K562 (cell line): ENCODE measurements at regions not wholly inside any gene's neighbourhood (a gene's known extent, or its start where the extent isn't known, plus 50 kb on each side); places are given as distances from the start of the nearest gene placed in this dataset.

Source experiments
- ATAC-seq: fragments of 200-7000 bp; cut with Tn5 transposase; 3 replicates; pipeline ENCODE4 v1.9.1; 2020; ENCODE audit warnings: moderate library complexity
- BruUV-seq: library from RNA; stranded (reverse); fragments of 400-500 nt; replicated peaks from 2 replicates; lab custom pipeline; 2021; lab: Mats Ljungman, UMichigan
- CTCF ChIA-PET: fragments of 300-600 bp; formaldehyde crosslinking; extraction: SDS; loops from one replicate; lab custom pipeline; 2021; ENCODE audit warnings: low intra/inter-chr PET ratio; lab: Yijun Ruan, JAX
- POLR2A ChIA-PET: fragments of 300-600, 350-650 bp; sonication (Branson Sonifier 250); formaldehyde crosslinking; extraction: SDS; loops from one replicate; lab custom pipeline; 2021; ENCODE audit warnings: antibody characterized with exemption, inconsistent platforms; lab: Yijun Ruan, JAX
- DNase-seq, 4 experiments: peaks; one replicate each; pipeline versions ENCODE4 v3.0.0 to v3.0.0-alpha.2; 2011 to 2018; ENCODE audit warnings: low spot score in 3 of 4, mixed read lengths in 3 of 4; ENCODE audit errors: extremely low read depth in 1 of 4
- FAIRE-seq: peaks from 2 replicates; lab custom pipeline; 2011; peaks lifted over from hg19 to GRCh38; lab: Jason Lieb, UNC
- H2AFZ ChIP-seq: 2 replicates; pipeline ENCODE4 v1.6.0; 2011; ENCODE audit warnings: low read depth, low read length, control low read depth, inconsistent platforms
- H3K27ac ChIP-seq: fragments of 200-600 bp; 3 replicates; pipeline ENCODE4 v1.8.0; 2011; ENCODE audit warnings: low read depth, mild to moderate bottlenecking, control low read depth, inconsistent platforms, low read length, moderate library complexity, mixed read lengths; ENCODE audit errors: extremely low read depth
- H3K27me3 ChIP-seq, 2 experiments: fragments of 300-600 bp in 1 of 2; 2 replicates in 1 of 2; 3 replicates in 1 of 2; pipeline versions ENCODE4 v1.6.0 to v1.8.0; 2011; ENCODE audit warnings: inconsistent platforms in 2 of 2, low read length in 2 of 2, mild to moderate bottlenecking in 1 of 2, mixed read lengths in 1 of 2, moderate library complexity in 1 of 2; ENCODE audit not compliant: control insufficient read depth in 2 of 2, insufficient read depth in 2 of 2
- H3K36me3 ChIP-seq: fragments of 300-600 bp; 3 replicates; pipeline ENCODE4 v1.8.0; 2011; ENCODE audit warnings: mild to moderate bottlenecking, low read length, inconsistent platforms; ENCODE audit not compliant: control insufficient read depth, insufficient read depth
- H3K4me1 ChIP-seq, 2 experiments: fragments of 200-600 bp in 1 of 2; replicated peaks in 1 of 2; 2 replicates in 1 of 2; 3 replicates in 1 of 2; pipeline versions ENCODE4 v1.5.1 to v1.8.0; 2011; ENCODE audit warnings: inconsistent platforms in 2 of 2, low read length in 2 of 2, mild to moderate bottlenecking in 1 of 2, mixed read lengths in 1 of 2, moderate library complexity in 1 of 2; ENCODE audit not compliant: control insufficient read depth in 2 of 2, insufficient read depth in 2 of 2
- H3K4me2 ChIP-seq: 2 replicates; pipeline ENCODE4 v1.6.1; 2011; ENCODE audit warnings: low read length, control low read depth, inconsistent platforms, mixed read lengths; ENCODE audit not compliant: insufficient read depth
- H3K4me3 ChIP-seq: fragments of 200-600 bp; sonication (generic), shearing (Covaris generic); 2 replicates; pipeline ENCODE4 v1.5.1; 2016; ENCODE audit warnings: control low read depth, inconsistent platforms
- H3K79me2 ChIP-seq: fragments of 200-600 bp; 3 replicates; pipeline ENCODE4 v1.8.0; 2011; ENCODE audit warnings: low read length, inconsistent platforms; ENCODE audit not compliant: control insufficient read depth, insufficient read depth
- H3K9ac ChIP-seq, 2 experiments: 2 replicates each; pipeline versions ENCODE4 v1.6.0 to v1.6.1; 2011; ENCODE audit warnings: low read depth in 2 of 2, low read length in 2 of 2, control low read depth in 1 of 2, inconsistent platforms in 1 of 2, mild to moderate bottlenecking in 1 of 2, mixed read lengths in 1 of 2; ENCODE audit not compliant: insufficient read depth in 1 of 2
- H3K9me1 ChIP-seq: one replicate; pipeline ENCODE4 v1.6.0; 2011; ENCODE audit warnings: inconsistent platforms, mild to moderate bottlenecking, low read length, moderate library complexity; ENCODE audit not compliant: control insufficient read depth, insufficient read depth
- H3K9me3 ChIP-seq: replicated peaks from 2 replicates; pipeline ENCODE4 v1.5.1; 2011; ENCODE audit warnings: low read depth, low read length, inconsistent platforms; ENCODE audit not compliant: control insufficient read depth, insufficient read depth
- H4K20me1 ChIP-seq: replicated peaks from 2 replicates; pipeline ENCODE4 v1.6.1; 2011; ENCODE audit warnings: low read length, inconsistent platforms, mixed read lengths; ENCODE audit not compliant: control insufficient read depth, insufficient read depth
- ASH1L ChIP-seq: fragments of 450-650 bp; IDR thresholded peaks from 2 replicates; pipeline ENCODE4 v1.6.1; 2018; ENCODE audit warnings: borderline replicate concordance, mild to moderate bottlenecking, low read depth; ENCODE audit not compliant: partially characterized antibody
- BDP1 ChIP-seq: IDR thresholded peaks from 3 replicates; pipeline ENCODE4 v1.6.1; 2011; ENCODE audit not compliant: insufficient read length, insufficient read depth
- FUS ChIP-seq: fragments of 200-400 bp; formaldehyde crosslinking; optimal IDR thresholded peaks from 2 replicates; pipeline ENCODE3; 2017; ENCODE audit warnings: low read depth, low read length
- HIVEP1 ChIP-seq: fragments of 250-450 bp; sonication (Bioruptor Pico); IDR thresholded peaks from 2 replicates; pipeline ENCODE4 v1.4.0; 2020; ENCODE audit warnings: mild to moderate bottlenecking
- NEUROD1 ChIP-seq: fragments of 150-350 bp; IDR thresholded peaks from 2 replicates; pipeline ENCODE4 v1.6.1; 2014; ENCODE audit warnings: borderline replicate concordance, low read length, low read depth; ENCODE audit not compliant: partially characterized antibody
- NFRKB ChIP-seq: fragments of 450-650 bp; IDR thresholded peaks from 2 replicates; pipeline ENCODE4 v1.6.1; 2016; ENCODE audit warnings: low read depth
- POLR3A ChIP-seq: IDR thresholded peaks from 2 replicates; pipeline ENCODE4 v1.6.1; 2011; ENCODE audit warnings: borderline replicate concordance, mild to moderate bottlenecking, moderate library complexity; ENCODE audit not compliant: insufficient read length, insufficient read depth; ENCODE audit errors: extremely low read depth
- PTTG1 ChIP-seq: fragments of 450-650 bp; IDR thresholded peaks from 2 replicates; pipeline ENCODE4 v1.6.1; 2016; ENCODE audit warnings: low read depth, mild to moderate bottlenecking, missing genetic modification characterization, missing compliant biosample characterization
- ZNF134 ChIP-seq: fragments of 250-450 bp; sonication (Bioruptor Pico); conservative IDR thresholded peaks from 2 replicates; pipeline ENCODE4 v1.4.0; 2020
- ZNF253 ChIP-seq: fragments of 250-450 bp; sonication (Bioruptor Pico); conservative IDR thresholded peaks from 2 replicates; pipeline ENCODE4 v1.6.1; 2021; ENCODE audit warnings: mild to moderate bottlenecking
- WGBS: fragments of 100-300 bp; shearing (Covaris generic); methylation state at CpG from one replicate; pipeline ENCODE4 v1.1.6; 2016; ENCODE audit warnings: low coverage, mixed read lengths; ENCODE audit not compliant: insufficient coverage; ENCODE audit errors: missing lambda C conversion rate; 5-methylcytosine and 5-hydroxymethylcytosine counted together
- in situ Hi-C: fragments of 300-500 bp; cut with MboI; formaldehyde crosslinking; loops from 4 replicates; pipeline ENCODE4 v1.15.0; 2018; ENCODE audit warnings: inconsistent platforms, mixed read lengths
- intact Hi-C: fragments of 100-400 bp; cut with micrococcal nuclease; formaldehyde crosslinking; loops from 2 replicates; pipeline ENCODE4 v1.14.2; 2022

- in situ Hi-C loops = no loop called here
- Histone ChIP-seq H3K9me3 (no peaks in the 10 kb centered on the region), H3K4me2 (no peak overlapping the region), H3K9ac (no peak overlapping the region), H3K36me3 (no peaks in the 10 kb centered on the region), H3K27ac (no peak overlapping the region), H3K9me1 (no peaks in the 10 kb centered on the region), H3K79me2 (no peaks in the 10 kb centered on the region), H3K4me3 (no peak overlapping the region), H3K4me1 (no peaks in the 10 kb centered on the region), H3K27me3 (no peaks in the 10 kb centered on the region), H2AFZ (no peak overlapping the region), H4K20me1 (no peaks in the 10 kb centered on the region)
- TF ChIP-seq PTTG1 (tag) (no peak), BDP1 (no peak), POLR3A (no peak), ZNF134 (CRISPR knock-in tag) (no peak), NFRKB (no peak), ZNF253 (CRISPR knock-in tag) (no peak), ASH1L (no peak), HIVEP1 (CRISPR knock-in tag) (no peak), NEUROD1 (no peak), FUS (no peak)
- DNase-seq (no peak), FAIRE-seq (no peak), ATAC-seq (no peak)
- ChIA-PET POLR2A (no interaction called here), CTCF (no interaction called here)
- intact Hi-C loops = no loop called here
- 0% methylated on average over 2 of the region's 2 CpGs for WGBS
- no TSS peak for BruUV-seq
Measured at GRCh38 chr6:91490671-91491301, 903.9 kb upstream of the MAP3K7 start.
